A673 (cell line): ENCODE measurements at regions not wholly inside any gene's neighbourhood (a gene's known extent, or its start where the extent isn't known, plus 50 kb on each side); places are given as distances from the start of the nearest gene placed in this dataset.
"Not testable (repeated sequence)": the region's sequence is repeated elsewhere in the genome, so short reads cannot be mapped to it uniquely, and the experiment has no call there.

ENCODE experiments used
- CTCF ChIP-seq: fragments of 300-800, 200-600 bp; sonication (generic); conservative IDR thresholded peaks from 2 replicates; pipeline ENCODE4 v1.5.1; 2017; ENCODE audit warnings: low read depth, mild to moderate bottlenecking, antibody characterized with exemption, low read length, moderate library complexity, mixed read lengths
- EZH2 ChIP-seq: fragments of 200-600 bp; sonication (generic); IDR thresholded peaks from 2 replicates; pipeline ENCODE4 v1.6.1; 2017; ENCODE audit warnings: borderline replicate concordance, low read depth, mild to moderate bottlenecking, mixed read lengths, antibody characterized with exemption, low read length; ENCODE audit not compliant: poor library complexity, severe bottlenecking

- not testable (repeated sequence) for TF ChIP-seq CTCF, EZH2
These were observed 68.1 kb upstream of the KIF2A start for GRCh38 chr5:62237944-62238343.
